ENCODE measurements at regions not wholly inside any gene's neighbourhood (a gene's known extent, or its start where the extent isn't known, plus 50 kb on each side); places are given as distances from the start of the nearest gene placed in this dataset.

- peak in 1 of 2 donors; percentile 38 for DNase-seq (ENCODE audit: low read depth in 2 of 2)
Measured at GRCh38 chr6:9204171-9204570, 768.8 kb upstream of the SLC35B3 start.

GRCh38 chr6:9200712-9201111, 765.4 kb upstream of the SLC35B3 start:
- no peak for DNase-seq (ENCODE audit: low read depth in 2 of 2)

- no peak for DNase-seq (ENCODE audit: low read depth in 2 of 2)
Measured at GRCh38 chr6:9197726-9198125, 762.4 kb upstream of the SLC35B3 start.

DNA sequence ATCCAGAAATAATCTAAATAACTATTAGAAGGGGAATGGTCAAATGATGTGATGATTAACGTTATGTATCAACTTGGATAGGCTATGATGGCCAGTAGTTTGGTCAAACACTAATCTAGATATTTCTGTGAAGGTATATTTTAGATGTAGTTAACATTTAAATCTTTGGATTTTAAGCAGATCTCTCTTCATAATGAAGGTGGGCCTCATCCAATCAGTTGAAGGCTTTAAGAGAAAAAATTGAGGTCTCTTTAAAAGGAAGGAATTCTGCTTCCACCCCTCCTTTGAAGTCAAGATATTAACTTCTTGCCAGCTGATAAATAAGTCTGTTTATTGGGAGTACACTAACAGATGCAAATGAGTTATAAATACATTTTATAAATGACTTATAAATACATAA, 760.0 kb upstream of the SLC35B3 start:
- DNase-seq (ENCODE audit: low read depth in 2 of 2) = no peak

DNA sequence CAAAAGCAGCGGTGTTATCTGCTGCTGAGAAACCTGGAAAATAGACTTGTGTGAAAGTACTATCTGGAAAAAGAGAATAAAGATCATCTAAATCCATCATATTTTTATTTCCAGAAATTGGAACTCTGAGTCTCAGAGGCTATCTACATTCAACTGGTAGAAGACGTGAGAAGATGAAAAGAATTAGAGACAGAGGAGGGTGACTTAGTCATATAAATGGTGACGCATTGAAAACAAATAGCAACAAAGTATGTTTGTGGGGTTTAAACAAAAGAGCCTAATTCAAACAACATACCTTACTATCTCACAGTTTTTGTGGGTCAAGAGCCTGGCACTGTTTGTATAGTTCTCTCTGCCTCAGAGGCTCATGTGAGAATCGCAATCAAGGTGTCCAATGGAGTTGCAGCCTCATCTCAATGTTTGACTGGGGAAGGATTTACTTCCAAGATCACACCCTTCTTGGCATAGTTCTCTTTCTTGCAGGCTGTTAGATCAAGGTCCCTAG, 757.1 kb upstream of the SLC35B3 start:
- no peak for DNase-seq (ENCODE audit: low read depth in 2 of 2)

GRCh38 chr6:9186148-9186547, 750.8 kb upstream of the SLC35B3 start:
- no peak for DNase-seq (ENCODE audit: low read depth in 2 of 2)

GRCh38 chr6:9178071-9178470, 742.7 kb upstream of the SLC35B3 start:
- no peak for DNase-seq (ENCODE audit: low read depth in 2 of 2)

DNA sequence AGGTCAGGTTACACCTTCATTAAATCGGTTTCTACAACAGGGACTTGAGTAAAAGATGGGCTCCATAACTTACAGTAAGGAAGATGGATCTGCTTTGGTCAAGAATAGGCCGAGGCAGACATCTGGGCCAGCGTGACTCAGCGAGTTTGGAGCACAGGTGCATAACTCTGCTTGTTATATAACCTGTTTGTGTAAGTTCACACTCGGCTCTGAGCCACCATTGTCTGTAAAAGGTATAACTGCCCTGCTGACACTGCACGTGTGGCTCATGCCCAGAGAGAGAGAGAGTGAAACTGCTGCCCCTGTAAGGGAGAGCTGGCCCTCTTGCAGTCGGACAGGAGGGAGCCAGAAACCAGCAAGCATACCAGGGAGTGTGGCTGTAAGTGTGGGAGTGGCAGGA, 737.9 kb upstream of the SLC35B3 start:
- no peak for DNase-seq (ENCODE audit: low read depth in 2 of 2)

DNA sequence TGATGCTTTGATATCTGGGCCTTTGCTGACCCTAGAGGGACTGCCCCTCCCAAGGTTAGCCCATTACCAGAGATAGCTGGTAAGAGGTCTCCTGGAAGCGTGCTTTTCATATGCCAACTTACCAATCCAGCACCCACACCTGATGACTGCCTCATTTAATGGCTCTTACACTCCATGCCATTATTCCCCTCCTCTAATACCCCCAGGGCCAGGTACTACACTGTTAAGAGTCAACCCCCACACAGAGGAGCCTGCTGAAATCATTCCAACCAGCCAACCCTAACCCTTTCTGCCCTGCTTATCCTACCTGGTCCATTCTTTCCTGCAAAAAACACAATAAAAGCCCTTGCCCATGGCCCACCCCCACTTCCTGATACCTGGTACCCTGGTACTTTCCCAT, 736.8 kb upstream of the SLC35B3 start:
- no peak for DNase-seq (ENCODE audit: low read depth in 2 of 2)

- DNase-seq (ENCODE audit: low read depth in 2 of 2) = no peak
Measured at GRCh38 chr6:9168669-9169068, 733.3 kb upstream of the SLC35B3 start.

- no peak for DNase-seq (ENCODE audit: low read depth in 2 of 2)
Measured at GRCh38 chr6:9161731-9162130, 726.4 kb upstream of the SLC35B3 start.

DNA sequence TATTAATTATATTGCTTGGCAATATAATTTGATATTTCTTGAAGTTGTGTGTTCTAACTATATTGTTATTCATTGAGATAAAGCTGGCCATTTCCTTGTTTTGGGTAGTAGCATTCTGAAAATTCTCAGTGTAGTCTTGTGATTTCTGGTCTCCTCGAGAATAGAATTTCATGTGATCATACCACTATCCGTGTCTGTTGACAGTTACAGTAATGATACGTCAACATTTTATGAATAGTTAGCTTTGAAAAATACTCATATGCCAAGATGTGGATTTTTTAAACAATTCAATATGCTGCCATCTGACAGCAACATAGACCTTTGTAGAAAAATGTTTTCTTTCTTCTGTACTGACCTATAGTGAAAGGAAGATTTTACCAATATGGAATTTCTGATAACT, 723.7 kb upstream of the SLC35B3 start:
- no peak for DNase-seq (ENCODE audit: low read depth in 2 of 2)

DNA sequence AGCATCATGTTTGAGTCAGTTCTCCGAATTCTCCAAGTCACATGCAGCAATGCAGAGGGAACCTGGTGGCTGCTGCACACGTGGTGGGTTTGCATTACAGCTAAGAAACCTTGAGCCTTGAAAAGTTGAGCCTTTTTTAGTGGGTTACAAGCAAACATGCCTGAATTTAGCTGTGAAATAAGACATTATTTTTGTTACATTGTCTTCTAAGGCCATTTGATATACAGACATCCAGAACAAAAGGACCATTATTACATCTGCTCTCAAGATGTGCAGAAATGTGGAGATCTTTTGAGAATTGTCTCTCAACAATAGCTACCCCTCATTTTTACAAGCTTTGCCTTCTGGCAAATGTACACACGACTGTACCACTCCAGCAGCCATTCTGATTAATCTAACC, 720.5 kb upstream of the SLC35B3 start:
- no peak for DNase-seq (ENCODE audit: low read depth in 2 of 2)

DNA sequence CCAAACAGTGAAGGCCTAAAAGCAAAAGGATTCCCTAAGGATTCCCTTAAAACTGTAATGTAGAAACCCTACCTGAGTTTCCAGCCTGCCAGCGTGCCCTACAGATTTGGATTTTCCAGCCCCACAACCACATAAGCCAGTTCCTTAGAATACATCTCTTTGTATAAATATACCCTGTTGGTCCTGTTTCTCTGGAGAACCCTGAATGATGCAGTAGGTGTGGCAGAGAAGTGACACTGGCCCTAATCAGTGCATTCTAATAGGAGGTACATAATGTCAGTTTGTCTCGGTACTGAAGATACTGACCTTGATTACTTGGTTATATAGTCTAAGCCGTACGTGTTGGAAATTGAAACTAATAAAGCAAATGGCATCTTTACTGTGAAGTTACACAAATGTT, 707.8 kb upstream of the SLC35B3 start:
- DNase-seq (ENCODE audit: low read depth in 2 of 2) = no peak

DNA sequence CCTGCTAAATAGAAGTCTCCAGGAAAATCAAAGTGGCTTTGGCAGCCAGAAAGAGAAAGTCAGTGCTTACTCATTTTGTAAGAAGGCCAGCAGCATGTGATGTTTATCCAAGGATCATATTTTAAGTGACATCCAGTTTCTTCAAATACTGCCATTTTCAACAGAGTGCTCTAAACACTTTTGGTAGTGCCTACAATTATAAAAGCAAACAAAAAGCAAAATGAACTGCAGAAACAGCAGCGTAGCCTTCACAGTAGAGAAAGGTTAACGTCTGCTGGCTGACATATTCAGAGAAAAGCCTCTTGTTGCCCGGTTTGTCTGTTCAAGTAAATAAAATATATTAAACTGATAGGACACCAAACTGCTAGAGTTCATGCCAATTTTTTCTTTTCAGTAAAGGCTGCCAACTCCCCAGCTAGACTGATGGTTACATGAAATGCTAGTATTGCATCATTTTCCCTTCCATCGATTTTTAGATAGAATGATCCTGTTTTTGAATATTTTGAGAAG, 705.7 kb upstream of the SLC35B3 start:
- DNase-seq (ENCODE audit: low read depth in 2 of 2) = no peak

DNA sequence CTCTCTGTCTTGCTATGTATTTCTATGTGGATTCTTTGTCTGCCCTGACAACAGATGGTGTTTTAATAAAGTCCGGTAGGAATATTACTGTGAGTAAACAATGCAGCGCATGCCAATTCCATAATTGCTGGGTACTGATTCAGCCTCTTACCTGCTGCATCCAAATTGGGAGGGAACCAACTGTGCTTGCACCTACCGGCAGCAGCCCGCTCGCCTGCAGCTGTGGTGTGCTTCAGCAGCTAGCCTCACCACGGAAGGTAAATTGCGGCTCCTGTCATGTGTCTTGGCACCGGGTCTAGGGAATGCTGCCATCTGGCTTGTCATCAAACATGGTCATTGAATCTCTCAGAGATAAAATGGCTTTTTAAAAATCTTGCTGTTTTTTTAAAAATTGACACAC, 704.8 kb upstream of the SLC35B3 start:
- no peak for DNase-seq (ENCODE audit: low read depth in 2 of 2)

GRCh38 chr6:9139746-9140145, 704.4 kb upstream of the SLC35B3 start:
- no peak for DNase-seq (ENCODE audit: low read depth in 2 of 2)

DNA sequence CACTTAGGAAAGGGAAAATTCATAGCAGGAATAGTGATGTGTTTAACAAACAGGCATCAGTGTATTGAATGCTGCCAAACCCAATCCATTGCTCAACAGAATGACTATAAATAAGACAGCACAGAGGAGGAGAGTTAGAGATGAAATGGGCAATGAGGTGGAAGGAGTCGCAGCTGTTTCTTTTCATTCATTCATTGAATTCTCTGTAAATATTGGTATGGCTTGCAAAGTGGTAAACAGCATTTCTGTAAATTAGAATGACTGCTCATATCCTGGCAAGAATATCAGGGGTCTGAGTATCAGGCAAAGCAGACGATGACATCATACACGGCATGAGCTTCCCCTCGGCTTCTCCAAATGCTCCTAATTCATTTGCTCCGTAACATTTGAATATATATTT, 703.6 kb upstream of the SLC35B3 start:
- no peak for DNase-seq (ENCODE audit: low read depth in 2 of 2)

- no peak for DNase-seq (ENCODE audit: low read depth in 2 of 2)
Measured at GRCh38 chr6:9136141-9136822, 700.9 kb upstream of the SLC35B3 start.

DNA sequence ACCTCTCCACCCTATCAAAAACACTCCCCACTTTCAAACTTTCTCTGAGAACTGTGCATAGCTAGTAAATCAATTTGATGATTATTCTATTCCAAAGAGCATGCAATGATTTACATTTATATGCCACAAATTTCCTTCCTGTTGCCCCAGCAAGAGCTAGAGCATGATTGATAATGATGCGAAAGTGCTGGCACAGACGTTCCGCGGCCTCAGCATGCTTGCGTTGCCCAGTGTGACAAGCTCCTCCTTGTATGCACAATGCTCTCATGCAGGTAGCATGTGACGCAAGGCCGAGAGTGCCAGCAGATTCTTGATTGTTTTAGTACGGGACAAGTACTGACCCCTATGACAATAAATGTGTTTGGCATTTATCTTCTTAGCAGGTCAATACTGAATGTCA, 696.3 kb upstream of the SLC35B3 start:
- no peak for DNase-seq (ENCODE audit: low read depth in 2 of 2)

DNA sequence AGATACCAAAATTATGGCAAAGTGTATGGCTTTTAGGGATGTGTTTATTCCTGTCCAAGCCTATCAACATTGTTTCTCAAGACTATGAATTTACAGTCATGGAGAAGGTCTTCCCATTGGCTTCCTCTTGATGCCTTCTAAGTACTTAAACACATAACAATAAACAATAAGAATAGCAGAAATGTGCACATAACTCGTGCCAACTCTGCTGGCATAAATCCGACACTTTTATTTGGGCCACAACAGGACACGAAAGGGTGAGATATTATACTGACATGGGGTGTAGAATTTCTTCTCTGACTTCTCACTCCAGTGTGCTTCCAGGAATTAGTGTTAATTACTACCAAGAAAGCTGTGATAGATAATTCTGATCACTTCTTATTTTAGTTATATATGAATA, 695.9 kb upstream of the SLC35B3 start:
- DNase-seq (ENCODE audit: low read depth in 2 of 2) = no peak

DNA sequence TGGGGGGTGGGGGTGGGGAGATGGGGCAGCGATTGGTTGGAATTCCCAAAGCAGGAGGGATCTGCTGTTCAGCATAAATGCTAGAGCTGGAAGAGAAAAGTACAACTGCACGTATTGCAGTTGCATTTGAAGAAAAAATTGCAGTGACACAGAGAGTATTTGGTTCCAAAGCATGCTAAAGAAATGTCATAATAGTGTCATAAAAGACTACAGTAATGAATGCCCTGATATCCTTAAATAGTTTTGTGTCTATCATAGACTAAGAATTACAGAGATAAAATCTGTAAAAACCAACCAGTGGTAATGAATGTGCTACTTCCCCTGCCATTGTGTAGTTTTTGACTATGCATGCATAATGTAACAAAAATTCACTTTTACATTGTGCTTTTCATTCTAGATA, 693.6 kb upstream of the SLC35B3 start:
- no peak for DNase-seq (ENCODE audit: low read depth in 2 of 2)

- peak in 1 of 2 donors; percentile 32 for DNase-seq (ENCODE audit: low read depth in 2 of 2)
Measured at GRCh38 chr6:9126878-9127560, 691.7 kb upstream of the SLC35B3 start.

Measured in lung microvascular endothelial cell (primary cell).